Activated CD8-positive, alpha-beta memory T cell treated with anti-CD3 and anti-CD28 coated beads for 1 hour (primary cell): ENCODE measurements at regions not wholly inside any gene's neighbourhood (a gene's known extent, or its start where the extent isn't known, plus 50 kb on each side); places are given as distances from the start of the nearest gene placed in this dataset.

ENCODE experiments used
- DNase-seq, 2 donors: peaks; one replicate each; pipeline ENCODE4 v3.0.0-alpha.2; 2020; ENCODE audit warnings: low read depth in 1 of 2; ENCODE audit errors: extremely low read depth in 1 of 2

GRCh38 chr21:43277481-43278351, 108.9 kb downstream of the CRYAA start:
- no peak for DNase-seq

- DNase-seq: no peak
Measured at GRCh38 chr21:43276811-43277210, 108.0 kb downstream of the CRYAA start.

- no peak for DNase-seq
Measured at GRCh38 chr21:43275421-43276211, 106.8 kb downstream of the CRYAA start.

DNA sequence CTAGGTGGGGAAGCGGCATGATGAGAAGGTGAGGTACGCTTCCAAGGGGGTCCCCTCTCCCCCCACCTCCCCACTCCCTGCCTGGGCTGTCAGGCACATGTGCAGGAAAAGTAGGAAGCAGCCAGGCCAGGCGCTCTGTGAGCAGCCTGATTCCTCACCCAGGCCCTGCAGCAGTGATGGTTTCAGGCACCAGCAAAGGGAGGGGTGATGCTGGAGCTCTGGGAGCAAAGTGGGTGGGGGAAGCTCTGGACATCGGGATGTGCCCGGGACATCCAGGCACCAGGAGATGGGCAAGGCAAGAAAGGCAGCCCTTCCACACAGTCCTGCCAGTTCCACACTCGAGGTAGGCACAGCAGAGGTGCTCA, 106.1 kb downstream of the CRYAA start:
- DNase-seq: no peak

DNA sequence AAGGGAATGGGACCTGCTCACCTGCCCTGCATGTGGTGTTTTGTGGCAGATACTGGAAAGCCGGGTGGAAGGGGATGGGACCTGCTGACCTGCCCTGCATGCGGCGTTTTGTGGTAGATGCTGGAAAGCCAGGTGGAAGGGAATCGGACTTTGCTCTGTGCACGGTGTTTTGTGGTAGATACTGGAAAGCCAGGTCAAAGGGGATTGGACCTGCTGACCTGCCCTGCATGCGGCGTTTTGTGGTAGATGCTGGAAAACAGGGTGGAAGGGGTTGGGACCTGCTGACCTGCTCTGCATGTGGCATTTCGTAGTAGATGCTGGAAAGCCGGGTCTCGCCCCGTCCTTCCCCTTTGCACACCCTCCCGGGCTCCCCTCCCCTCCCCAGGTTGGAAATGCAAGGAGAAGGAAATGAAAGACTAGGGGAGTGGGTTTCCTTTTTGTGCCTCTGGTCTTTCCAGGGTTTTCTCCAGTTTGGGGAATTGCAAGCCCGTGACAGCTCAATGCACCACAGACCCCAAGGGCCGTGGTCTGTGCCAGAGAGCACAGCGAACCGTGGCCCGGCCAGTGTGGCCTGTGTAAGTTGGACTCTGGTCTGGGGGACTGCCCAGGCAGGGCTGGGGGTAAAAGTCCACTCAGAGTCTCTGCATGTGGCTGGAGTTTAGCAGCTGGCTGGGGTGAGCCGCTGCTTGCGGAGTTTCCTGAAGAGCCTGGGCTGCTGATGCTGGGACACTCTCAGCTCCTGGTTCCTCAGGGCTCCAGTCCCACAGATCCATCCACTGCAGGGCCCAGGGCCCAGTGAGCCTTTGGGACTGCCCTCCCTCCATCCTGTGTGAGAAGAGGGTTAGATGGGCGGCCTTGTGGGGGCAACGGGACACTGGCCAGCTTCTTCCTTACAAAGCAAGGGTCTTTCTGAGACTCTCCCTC, 105.5 kb downstream of the CRYAA start:
- DNase-seq: no peak

GRCh38 chr21:43273708-43274021, 104.9 kb downstream of the CRYAA start:
- no peak for DNase-seq

- no peak for DNase-seq
Measured at GRCh38 chr21:43273016-43273707, 104.4 kb downstream of the CRYAA start.

- DNase-seq: no peak
Measured at GRCh38 chr21:43272591-43272990, 103.8 kb downstream of the CRYAA start.

GRCh38 chr21:43271452-43272020, 102.7 kb downstream of the CRYAA start:
- no peak for DNase-seq

DNA sequence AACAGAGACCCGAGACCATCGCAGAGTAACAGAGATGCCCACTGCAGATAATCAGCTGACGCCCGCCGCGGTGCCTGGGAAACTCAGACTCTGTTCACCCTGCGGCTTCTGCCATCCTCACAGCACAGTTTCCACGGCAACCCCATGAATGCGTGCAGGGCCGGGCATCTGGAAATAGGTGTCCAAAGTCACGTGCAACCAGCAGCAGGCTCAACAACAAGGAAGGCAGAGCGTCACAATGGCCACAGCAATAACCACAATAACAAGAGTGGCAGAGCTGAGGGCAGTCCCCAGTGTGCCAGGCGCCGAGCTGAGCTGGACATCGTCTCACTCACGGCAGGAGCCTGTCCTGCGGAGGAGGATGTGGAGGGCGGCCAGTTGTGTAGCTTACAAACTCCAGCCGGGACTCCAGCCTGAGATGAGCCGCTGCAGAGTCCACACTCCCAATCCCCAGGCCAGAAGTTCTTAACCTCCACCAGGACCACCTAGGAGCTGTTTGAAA, 102.0 kb downstream of the CRYAA start:
- DNase-seq: no peak

GRCh38 chr21:43269957-43270705, 101.3 kb downstream of the CRYAA start:
- no peak for DNase-seq

- DNase-seq: peak in 1 of 2 donors; percentile 22
Measured at GRCh38 chr21:43269440-43269839, 100.6 kb downstream of the CRYAA start.

DNA sequence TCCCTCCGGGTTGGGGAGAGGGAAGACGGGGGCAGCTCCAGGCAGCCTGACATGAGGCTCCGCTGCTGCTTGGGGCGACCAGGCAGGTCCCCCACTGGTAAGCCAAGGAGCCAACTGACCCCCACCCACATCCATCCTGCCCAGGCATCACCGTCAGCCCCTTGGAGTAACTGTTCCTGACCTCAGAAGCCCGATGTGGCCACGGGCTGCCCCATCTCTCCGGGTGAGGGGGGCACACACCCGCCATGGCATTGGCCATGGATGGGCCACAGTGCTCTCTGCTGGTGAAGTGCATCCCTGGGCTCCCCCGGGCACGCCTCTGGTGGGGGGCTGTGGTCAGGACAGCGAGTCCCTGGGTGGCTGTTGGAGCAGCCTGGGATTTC, 100.0 kb downstream of the CRYAA start:
- no peak for DNase-seq

GRCh38 chr21:43268086-43268803, 99.4 kb downstream of the CRYAA start:
- no peak for DNase-seq

DNA sequence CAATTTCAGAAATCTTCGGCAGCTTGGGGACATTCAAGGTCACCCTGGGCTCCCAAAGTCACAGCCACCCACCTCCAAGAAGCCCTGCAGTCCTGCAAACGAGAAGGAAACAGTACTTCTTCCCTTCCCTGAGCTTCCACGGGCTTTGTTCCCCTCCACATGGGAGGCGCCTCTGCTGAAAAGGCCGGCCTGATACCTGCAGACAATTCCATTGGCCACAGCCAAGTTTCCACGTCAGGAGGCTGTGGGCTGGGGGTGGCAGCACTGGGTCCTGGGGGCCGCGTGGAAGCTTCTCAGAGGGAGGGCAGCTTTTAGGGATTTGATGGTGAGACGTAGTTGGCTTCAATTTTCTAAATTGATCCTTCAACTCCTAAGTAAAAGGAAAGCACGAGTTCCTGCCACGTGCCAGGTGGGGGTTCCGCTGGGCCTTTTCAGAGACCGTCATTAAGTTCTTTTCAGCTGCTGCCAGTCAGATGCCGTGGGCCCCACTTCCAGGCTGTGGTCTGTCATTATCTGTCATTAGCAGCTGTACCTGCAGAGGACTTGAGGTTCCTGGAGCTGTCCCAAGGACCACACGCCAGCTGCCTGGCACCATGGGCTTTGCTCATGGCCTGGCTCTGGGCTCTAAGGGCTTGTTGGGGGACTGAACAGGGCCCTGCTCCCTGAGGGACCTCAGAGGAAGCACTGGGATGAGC, 98.7 kb downstream of the CRYAA start:
- no peak for DNase-seq

DNA sequence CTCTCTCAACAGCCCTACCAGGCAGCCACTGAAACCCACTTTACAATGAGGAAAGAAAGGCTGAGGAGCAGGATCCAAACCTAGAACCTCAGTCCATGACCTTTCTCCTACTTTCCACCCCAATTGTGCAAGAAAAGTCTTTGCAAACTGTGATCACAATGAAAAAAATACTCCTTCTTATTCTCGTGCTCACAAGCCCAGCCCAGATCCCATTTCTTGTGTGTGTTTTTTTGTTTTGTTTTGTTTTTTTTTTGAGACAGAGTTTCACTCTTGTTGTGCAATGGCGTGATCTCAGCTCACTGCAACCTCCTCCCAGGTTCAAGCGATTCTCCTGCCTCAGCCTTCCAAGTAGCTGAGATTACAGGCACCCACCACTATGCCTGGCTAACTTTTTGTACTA, 97.7 kb downstream of the CRYAA start:
- DNase-seq: no peak

- DNase-seq: no peak
Measured at GRCh38 chr21:43262427-43262826, 93.6 kb downstream of the CRYAA start.
